Suppressor macrophage (primary cell): ENCODE measurements at regions not wholly inside any gene's neighbourhood (a gene's known extent, or its start where the extent isn't known, plus 50 kb on each side); places are given as distances from the start of the nearest gene placed in this dataset.

Experiments used
- DNase-seq, 4 experiments: peaks; one replicate each; pipeline ENCODE4 v3.0.0-alpha.2; 2020 to 2022

DNA sequence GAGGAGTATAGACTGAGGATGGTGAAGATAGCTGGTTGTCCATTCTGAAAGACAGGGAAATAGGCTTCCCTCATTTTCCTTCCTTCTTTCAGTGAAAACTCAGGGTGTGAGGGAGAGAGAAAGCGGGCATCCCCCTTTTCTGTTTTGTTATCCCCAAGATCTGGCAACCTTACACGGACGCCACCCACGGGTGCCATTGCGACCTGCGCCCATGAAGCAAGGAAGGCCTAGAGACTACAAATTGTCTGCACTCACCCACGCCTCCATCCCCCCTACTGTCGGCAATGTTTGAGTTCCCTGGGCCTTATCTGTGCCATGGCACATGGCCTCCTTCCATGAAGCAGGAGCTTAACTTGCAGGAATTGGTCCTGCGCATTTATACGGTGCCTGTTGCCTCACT, 115.0 kb upstream of the IGF1 start:
- DNase-seq, result no peak

DNA sequence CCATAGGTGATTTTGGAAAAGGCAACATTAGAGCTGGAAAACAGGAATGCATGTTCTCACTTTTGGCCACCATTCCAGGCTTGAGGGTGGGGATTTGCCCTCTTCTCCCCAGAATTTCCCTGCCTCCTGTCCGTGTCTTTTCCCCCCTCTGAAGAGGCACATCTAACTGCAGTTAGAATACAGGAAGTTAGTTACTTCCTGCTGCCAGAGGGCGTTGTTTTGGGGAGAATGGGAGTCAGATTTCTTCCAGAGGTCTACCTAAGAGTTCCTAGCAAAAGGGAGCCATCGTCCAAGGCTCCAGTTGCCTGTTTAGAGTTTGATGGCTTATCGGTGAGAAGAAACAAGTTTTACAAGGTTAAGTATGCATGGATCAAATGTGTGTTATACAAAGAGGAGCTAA, 112.8 kb upstream of the IGF1 start:
- peak in 1 of 4 experiments; percentile 12 for DNase-seq

DNA sequence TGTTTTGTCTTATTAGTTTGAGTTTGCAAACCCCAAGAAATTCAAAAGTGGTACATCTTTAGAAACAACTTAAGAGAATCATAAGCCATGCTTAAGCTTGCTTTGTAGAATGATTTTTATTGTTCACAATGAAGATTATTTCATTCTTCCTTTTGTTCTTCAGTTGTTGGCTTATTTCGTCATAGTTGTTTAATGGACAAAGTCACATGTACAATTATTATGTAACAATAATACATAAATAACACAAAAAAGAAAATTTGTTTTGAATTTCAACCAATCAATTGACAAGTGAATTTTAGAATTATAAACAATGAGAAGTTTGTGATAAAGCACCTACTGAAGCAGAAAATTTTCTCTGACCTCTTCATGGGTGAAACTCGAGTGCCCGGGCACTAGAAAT, 111.8 kb upstream of the IGF1 start:
- no peak for DNase-seq

DNA sequence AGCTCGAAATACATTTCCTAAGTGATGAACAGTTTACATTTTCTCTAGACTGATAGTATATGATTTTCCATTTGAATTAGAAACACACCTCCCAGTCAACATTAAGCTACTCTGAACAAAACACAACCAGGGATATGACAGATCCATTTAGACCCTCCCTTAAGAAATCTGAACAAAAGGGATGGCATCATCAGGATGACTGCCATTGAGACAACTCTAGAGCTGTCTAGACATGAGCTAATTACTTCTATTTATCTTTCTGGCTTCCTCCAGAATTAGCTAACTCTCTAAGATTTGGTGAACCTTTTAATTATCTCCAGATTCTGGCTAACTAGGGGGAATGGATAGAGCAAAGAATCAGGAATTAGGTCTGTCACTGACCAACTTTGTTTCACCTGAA, 92.9 kb upstream of the IGF1 start:
- no peak for DNase-seq

DNA sequence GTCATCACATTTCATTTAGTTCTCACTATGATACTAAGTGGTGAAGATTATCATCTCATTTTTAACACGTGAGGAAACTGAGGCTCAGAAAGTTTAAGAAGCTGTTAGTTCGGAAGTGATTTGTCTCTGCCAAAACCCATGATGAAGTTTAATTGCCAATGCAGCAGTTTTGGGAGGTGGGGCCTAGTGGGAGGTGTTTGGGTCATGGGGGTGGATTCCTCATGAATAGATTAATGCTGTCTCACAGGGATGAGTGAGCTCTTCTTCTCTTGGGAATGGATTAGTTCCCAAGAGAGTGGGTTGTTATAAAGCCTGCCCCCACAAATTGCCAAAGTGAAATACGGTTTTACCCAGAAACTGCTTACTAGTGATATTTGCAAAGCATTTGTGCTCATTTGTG, 91.5 kb upstream of the IGF1 start:
- no peak for DNase-seq

DNA sequence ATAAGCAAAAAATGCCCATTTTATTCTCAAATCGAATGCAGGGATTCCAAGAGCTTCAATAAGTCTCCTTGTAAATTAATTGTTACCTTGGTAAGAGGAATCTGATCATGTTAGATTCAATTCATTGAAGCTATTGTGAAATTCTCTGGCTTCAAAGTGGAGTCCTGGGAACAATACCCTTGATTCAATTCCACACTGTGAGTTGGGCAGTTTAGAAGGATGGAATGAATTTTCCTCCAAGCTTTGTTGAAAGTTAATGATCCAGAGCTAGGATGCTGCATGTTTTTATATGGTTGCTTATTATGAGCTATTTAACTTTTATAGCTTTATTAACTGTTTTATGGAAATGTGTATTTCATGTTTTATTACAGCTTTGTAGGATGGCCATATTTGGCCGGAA, 89.9 kb upstream of the IGF1 start:
- no peak for DNase-seq

DNA sequence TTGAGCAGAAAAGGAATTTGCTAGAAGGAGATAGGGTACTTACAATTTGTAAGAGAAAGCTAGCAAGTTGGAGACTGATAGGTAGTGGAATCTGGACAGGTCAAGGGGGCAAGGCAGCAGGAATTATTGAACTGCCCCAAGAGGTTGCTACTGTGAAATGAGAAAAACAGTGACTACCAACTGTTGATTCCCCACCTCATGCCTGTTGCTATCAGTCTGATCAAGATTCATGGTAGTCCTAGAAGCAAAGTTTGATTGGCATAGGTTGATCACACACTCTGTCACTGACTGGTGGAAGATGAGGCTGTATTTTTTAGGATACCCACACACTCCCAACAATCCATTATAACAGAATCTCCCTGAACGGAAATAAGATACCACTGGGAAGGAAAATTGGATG, 89.4 kb upstream of the IGF1 start:
- no peak for DNase-seq

DNA sequence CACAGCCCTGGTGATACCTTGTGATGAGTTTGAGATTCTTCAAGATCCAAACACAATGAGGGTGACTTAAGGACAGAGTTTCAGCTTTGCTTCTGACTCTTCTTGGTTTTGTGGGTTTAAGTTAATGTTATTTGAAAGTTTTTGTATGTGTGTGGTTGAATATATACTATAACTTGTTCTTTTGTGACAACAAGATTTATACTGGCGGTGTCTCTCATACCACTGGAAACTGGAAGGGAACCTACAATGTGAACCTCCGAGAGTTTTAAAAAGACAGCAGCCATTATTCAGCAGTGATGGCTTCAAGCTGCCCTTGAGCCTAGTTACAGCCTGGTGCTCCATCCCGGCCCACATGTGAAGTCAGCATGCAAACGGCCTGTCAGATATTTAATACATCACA, 87.9 kb upstream of the IGF1 start:
- no peak for DNase-seq

DNA sequence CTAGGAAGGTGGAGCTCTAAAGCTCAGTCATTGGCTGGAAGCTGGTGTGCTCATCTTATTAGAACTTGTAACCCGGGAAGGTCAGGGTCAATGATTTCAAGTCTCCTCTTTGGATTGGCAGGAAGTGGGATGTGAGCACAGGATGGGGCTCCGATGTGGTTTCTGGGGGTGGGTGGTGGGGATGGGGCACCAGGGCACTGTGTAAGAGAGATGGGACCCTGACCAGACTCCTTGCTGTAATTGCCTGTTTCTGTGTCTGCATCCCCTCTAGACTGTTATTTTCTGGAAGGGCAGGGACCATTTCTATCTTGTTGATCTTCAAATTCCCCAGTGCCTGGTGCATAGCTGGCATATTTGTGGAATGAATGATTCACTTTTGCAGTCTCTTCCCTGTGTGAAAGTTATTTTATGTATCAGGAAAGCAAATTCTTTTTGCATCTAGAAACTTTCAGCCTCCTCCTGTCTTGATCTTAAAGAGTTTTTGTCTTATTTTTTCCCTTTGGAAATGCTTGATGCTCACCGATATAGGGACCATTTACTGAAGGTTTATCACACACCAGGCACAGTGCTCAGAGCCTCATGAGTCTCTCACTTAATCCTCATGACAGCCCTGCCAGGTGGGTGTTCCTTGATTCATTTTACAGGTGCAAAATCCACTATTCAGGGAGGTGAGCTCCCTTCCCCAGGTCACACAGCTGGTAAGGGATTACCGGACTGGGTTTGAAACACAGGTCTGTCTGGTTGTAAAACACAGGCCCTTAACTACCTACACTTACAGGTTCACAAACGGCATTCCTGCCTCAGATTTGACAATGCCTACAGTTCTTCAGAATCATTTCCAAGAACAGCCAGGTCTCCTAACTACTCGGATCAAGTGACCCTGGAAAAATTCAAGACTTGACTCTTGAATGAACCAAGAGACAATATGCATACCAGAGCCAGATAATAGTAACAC, 86.9 kb upstream of the IGF1 start:
- no peak for DNase-seq

DNA sequence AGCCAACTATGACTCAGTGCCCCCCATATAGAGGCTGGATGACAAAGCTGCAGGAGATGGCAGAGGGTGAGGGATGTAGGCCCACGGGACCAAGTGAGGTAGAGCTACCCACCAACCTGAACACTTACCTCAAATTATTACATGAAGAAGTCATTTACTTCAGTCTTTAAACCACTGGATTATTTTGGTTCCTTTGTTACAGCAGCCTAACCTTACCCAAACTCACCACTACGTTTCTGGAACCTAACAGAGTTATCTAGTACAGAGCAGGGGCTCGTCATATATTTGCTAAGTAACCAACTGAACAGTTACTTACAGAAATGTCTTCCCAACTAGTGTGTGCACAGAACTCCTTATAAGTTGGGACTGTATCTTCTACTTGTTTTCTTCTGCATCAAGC, 85.2 kb upstream of the IGF1 start:
- no peak for DNase-seq

DNA sequence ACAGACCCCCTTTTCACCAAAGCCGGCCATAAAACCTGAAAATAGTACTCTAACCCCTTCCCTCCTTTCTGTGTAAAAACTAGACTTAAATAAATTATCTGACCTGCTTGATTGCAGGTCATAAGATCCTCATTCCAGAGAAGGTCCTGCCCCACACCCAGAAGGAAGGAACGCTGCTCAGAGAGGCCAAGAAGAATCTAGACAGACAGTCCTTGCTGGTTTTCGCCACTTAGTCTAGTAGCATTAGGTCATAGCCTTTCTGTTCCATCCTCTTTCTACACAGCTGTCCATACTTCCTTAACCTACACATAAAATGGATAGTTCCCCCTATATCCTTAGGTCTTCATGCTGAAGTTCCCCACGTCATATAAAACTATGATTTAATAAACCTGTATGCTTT, 83.7 kb upstream of the IGF1 start:
- no peak for DNase-seq

DNA sequence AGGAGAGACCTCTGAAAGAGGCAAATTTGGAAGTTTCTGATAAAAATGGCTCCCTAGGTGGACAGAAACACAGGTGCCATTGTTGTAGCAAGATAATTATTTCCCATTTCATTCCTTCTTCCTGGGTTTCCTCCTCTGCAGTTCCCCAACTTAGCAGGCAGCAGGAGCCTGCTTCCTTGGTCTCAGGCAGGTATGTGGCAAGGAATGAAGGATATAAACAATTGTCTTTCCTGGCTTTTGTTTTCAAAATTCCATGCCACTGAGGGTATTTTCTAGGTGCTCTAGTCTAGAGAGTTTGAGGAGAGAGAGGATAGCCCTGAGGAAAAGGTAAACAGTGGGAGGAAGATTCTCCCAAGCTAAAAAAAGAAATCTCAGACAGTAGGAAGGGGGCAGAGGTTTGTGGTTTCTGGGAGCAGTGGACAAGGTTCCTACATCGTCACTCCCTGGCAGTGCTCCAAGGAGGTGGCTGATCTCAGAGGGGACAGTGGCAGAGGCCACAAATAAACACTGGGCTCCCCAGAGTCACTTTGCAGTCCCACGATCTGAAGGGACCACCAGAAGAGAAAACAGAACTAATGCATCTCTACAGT, 82.6 kb upstream of the IGF1 start:
- DNase-seq, result no peak

DNA sequence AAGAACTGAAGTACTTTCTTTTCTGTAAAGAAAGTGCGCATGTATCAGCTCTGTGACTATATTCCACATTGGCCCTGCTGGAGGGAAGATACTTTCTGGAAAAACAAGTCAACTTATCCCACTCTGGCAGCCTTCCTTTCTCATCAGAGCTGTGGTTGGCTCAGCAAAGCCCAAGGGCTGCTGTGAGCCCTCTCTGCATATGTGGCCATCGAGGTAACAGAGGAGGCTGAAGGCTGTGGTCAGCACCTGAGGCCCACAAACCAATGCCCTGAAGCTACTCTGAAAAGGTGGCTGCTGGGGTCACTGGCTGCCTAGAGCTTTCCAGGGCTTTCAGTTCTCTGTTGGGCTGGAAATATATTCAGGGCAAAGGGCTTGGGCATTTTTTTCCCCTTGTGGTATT, 70.8 kb upstream of the IGF1 start:
- no peak for DNase-seq

DNA sequence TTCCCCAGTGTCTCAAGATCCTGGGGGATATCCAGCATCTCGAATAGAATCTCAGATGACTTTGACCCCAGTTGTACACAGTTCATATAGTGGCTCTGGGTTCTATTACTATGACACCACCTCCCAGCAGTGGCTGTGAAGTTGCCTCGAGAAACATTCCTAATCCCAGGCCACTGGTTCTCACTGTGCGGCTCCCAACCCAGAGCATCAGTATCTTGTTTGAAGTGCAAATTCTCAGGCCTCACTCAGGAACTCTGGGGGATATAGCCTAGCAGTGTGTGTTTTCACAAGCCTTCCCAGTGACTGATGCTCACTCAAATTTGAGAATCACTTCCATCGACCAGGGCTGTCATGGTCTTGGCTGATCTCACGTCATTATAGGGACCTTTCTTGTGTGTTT, 69.3 kb upstream of the IGF1 start:
- DNase-seq, result no peak

DNA sequence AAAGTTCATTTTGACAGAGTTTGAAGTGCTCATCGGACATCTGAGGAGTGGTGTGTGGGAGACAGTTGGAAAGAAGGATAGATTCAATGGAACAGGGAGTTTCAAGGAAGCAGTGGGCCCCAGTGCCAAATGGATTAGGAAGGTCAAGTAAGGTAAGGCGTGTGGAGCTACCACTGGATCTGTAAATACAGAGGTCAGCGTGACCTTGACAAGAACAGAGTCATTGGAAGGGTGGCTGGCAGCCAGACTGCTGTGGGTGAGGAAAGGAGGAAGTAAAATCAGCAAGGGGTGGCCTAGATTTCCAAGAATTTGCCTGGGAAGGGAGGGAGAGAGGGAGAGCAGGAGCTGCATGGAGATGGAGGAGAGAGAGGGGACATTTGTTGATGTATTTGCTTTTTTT, 68.2 kb upstream of the IGF1 start:
- DNase-seq, result peak in 3 of 4 experiments; percentile 30 to 36 (median 36)

DNA sequence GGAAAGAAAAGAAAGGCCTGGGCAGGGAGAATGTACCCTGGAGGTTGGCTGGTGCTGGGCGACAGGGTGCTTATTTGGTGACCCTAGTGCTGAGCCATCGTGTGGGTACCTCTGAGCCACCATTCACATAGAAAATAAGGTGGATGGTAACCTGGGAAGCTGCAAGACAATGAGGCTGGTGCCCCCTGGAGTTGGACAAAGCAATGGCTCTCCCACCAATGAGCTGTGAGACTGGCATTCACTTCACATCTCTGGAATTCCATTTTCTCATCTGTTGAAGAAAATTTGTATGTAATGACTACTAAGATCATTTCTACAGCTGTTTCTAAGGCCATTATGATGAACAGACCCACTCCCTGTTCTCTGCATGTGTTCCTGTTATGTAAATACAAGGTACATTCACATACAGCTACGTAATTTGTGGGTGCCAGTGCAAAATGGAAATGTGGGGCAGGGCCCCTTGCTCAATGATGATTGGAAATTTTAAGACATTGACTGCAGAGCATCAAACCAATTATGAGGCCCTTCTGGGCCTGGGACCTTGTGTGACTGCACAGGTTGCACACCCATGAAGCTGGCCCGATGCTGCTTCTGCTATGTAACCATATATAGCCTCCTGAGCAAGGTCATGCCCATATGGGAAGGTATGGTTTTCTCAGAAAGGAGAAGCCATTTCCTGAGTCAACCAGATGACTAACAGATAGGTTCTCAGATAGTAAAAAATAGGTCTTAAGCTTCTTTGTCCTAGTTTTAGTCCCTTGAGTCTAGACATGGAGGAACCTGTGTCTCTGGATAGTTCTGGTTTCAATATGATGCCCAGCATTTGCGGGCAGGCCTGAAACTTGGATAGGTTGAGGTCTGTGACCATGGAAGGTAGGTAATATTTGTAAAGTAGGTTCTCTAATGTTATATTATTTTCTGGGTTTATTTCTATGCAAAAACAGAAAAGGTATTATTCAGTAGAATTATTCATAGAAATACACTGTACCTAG, 63.4 kb upstream of the IGF1 start:
- DNase-seq, result peak in 3 of 4 experiments; percentile 11 to 30 (median 27)

DNA sequence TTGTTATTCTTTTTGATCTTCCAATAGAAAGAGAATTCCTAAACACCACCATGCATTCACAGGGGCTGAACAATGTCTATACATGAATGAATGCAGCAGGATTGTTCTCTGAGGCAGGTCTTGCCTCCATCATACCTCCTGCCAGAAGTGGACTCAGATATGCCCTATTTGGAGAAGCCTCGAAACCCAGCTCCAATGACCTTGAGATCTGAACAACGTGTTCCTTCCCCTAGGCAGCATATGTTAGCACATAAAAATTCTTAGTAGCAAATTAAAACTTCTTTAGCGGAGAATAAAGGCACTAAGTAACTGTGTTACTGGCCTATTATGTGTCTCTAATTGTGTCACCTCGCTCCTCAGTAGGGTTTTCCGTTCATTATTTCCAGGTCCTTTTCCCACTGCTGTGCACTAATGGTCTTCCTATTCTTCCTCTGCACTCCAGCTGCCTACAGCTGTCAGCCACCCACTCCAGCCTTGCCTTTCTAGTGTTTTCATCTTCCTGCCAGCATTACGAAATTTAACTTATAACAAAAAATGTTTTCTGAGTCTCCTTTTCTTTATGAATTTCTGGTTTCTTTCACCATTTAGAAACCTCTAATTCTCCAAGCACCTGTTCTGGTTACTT, 62.6 kb upstream of the IGF1 start:
- DNase-seq, result peak in 1 of 4 experiments; percentile 20

DNA sequence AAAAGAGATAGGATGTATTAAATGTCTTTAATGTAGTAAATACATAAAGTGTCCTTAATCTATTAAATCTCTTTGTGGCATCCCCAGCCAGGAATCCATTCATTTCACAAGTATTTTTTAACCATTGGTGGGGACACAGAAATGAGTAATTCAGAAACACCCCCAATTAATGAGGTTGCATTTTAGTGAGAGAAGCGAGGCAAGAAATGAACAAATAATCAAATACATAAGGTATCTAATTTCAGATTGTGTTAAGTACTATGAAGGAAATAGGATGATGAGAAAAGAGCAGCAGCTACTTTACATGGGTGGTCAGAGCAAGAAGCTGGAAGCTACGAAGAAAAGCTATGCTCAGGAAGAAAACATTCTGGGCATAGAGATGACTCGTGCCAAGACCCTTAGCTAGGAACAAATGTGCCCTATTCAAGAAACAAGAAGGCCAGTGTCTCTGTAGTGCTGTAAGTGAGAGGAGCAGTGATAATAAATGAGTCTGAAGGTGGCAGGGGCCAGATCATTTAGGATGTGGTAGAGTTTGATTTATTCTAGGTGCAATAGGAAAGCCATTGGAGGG, 60.5 kb upstream of the IGF1 start:
- no peak for DNase-seq

DNA sequence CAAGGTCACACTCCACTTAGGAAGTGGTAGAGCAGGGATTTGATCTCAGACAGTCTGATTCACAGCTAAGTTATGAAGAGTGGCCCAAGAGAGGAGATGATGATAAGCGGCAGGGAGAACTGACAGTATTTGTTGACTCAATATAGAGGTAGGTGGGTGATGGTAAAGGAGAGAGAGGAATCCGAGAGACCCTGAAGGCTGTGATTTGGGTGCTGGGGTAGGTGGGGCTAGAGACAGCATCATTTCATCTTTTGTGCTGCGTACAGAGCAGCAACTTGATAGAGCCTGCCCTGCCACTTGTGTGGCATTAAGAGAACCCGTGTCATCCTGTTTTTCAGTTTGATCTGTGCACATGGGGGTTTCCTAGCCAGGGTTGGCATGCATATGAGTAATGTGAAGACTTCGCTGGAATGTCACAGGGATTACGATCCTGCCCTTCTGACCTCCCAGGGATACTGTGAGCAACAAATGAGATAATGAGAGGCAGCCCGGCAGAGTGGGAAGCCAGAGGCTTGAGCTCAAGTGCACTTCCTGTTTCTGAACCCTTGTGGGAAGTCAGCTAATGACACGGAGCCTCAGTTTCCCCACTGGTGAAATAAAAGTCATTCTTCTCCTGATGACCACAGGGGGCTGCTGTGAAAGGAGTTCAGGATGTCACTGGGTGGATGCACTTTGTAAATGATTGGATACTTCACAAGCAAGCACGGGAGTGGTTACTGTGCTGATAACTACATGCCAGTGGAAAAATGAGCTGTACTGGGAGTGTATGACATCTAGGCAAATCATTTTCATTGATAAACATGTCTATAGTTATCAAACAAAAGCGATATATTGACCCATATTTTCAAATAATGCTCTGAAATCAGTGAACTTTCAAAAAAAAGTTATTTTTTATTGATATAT, 59.5 kb upstream of the IGF1 start:
- DNase-seq, result peak in 2 of 4 experiments; percentile 17 to 29

DNA sequence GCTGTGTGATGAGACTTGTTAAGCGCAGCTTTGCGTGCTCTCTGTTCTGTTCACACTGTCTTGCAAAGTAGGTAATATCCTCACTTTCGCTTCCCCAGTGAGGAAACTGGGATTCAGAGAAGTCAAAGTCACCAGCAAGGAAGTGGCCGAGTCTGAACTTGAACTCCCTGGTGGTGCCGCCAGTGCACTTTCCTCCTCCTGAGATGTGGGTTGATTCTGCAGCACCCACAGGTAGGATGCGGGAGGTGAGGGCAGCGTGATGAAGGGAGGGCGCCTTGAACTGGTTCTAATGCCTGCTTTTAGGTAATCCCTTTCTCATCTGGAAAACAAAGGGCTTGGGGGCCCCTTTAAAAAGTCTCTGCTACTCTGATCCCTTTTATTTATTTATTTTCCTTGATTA, 54.9 kb upstream of the IGF1 start:
- peak in 2 of 4 experiments; percentile 14 to 29 for DNase-seq

DNA sequence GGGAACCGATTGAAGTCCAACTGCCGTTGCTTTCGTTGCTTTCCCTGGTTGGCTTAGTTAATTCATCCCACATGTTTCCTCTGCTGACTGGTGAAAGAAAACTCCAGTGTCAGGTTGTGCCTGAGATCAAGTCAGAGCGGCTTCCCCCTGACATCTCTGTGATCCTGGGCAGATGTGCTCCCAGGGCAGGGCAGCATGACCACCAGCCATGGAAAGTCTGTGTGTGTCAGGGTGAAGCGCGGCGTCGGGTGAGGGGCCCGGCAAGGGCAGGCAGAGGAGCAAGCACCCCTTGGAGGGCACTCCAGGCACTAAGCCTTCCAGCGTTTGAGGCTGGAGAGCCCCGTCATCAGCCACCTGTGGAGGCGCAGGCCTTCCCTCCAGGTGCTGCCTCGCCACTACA, 54.5 kb upstream of the IGF1 start:
- DNase-seq, result no peak
